Stimulated activated naive CD4-positive, alpha-beta T cell treated with Interleukin-2 at 50 U/mL for 16 hours (primary cell): ENCODE measurements at regions not wholly inside any gene's neighbourhood (a gene's known extent, or its start where the extent isn't known, plus 50 kb on each side); places are given as distances from the start of the nearest gene placed in this dataset.
"Not testable (repeated sequence)": the region's sequence is repeated elsewhere in the genome, so short reads cannot be mapped to it uniquely, and the experiment has no call there.

Experiments used
- DNase-seq: peaks from one replicate; lab custom pipeline; 2025; lab: John Stamatoyannopoulos, UW

DNA sequence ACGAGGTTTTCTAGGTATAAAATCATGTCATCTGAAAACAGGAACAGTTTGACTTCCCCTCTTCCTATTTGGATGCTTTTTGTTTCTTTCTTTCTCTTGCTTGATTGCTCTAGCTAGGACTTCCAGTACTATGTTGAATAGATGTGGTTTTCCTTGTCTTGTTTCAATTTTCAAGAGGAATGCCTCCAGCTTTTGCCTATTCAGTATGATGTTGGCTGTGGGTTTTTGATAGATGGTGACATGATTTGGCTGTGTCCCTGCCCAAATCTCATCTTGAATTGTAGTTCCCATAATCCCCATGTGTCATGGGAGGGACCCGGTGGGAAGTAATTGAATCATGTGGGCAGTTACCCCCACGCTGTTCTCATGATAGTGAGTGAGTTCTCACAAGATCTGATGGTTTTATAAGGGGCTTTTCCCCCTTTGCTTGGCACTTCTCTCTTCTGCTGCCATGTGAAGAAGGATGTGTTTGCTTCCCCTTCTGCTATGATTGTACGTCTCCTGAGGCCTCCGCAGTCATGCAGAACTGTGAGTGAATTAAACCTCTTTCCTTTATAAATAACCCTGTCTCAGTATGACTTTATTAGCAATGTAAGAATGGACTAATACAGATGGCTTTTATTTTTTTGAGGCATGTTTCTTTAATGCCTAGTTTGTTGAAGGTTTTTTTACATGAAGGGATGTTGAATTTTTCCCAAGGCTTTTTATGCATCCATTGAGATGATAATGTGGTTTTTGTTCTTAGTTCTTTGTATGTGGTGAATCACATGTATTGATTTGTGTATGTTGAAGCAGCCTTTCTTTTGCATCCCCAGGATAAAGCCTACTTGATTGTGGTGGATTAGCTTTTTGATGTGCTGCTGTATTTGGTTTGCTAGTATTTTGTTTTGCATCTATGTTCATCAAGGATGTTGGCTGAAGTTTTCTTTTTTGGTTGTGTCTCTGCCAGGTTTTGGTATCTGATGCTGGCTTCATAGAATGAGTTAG is 239.1 kb downstream of the THBS2 start:
- no peak for DNase-seq

DNA sequence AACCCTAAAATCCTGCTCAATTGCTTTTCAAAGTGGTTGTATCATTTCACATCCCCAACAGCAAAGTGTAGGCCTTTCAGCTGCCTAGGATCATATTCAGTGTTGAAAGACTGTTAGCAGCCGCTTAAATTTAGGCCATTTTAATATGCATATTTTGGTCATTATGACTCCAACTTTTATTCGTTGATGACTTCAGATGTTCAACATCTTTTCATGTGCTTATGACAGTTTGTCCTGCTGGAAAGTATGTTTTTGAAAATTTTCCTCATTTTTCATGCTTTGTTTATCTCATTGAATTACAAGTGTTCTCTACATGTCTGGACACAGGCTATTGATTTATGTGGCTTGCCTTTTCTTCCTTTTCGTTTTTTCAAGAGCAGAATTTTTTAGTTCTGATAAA is 244.0 kb downstream of the THBS2 start:
- DNase-seq, result no peak

DNA sequence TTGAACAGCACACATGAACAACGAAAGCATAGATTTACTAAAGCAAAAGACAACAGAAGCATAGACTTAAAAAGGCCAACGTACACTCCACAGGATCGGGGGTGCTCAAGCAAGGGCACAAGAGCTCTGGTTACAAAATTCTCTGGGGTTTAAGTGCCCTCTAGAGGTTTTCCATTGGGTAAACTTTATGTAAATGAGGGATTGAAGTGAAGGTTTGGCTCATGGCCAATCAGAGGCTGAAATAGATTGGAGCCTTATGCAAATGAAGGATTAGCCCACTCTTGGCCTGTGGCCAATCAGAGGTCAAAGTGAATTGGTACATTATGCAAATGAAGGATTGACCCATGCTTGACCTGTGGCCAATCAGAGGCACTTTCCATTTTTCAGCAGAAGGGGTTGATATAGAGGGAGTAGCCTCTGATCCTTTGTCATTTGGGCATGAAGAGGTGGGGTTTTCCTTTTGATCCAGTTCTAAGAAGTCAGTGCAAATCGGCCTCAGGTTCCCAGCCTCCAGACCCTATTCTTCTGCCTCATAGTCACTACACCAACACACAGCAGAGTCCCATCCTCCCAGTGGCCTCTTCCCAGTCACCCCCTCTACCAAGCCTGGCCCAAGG is 244.9 kb downstream of the THBS2 start:
- DNase-seq, result no peak

DNA sequence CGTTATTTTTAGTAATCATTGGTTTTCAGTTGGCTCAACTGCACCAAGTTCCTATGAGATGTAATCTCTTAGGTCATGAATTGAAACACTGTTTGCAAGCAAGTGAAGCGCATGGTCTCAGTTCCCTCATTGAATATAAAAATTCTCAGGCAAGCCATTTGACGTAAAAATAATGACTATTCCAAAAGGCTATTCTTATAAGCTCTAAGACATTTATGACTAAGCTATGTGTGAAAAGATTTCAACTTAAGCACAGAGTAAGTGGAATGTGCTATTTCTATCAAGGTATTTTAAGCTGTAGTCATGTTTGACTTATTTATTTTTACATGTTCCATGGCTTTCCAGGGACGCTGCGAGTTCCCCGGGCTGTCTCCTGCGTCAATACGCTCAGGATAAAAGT is 248.5 kb downstream of the THBS2 start:
- DNase-seq, result no peak

DNA sequence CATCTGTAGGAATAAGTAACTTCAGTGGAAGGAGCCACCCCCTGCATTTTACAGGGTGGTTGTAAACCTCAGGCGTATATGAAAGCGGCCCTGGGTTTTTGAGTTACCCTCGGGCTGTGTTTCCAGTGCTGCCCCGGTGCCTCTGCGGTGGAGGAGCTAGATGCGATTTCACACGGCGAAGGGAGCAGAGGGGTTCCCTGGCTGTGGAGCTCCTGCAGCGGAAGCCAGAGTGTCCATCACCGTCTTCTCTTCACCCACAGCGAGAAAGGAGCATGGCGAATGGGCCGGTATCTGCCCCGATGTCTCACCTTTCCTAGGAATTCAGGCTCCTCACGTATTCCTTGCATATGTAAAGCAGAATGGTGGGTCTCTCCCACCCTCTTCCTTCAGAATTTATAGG is 253.6 kb downstream of the THBS2 start:
- DNase-seq, result no peak

DNA sequence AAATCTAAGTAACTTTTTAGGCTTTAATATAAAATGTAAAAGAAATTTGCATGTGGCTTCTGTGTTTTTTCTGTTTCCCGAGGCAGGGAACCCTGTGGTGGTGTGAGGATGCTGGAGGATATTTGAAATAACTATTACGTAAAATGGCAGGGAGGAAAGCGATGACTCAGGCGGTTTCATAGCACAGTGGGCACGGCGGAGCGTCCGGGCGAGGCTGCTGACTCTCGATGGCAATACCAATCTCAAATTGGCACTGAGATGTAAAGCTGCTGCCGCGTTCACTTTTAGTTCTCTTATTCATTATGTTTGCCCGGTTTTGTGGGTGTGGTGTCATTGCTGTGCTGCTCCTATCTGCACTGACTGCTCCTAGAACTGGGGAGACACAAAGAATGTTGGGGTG is 254.3 kb downstream of the THBS2 start:
- no peak for DNase-seq

DNA sequence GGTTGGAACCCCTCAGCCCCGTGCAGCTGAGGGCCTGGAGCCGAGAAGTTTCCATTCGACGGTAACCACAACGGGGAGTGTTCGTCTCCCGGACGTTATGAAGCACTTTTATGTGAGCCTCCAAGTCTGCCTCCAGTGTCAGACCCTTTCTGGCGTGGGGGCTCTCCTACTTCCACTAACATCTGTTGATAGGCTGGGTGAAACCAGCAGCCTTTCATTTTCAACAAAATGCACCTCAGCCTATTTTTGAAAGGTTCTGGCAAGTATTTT is 257.4 kb downstream of the THBS2 start:
- DNase-seq, result no peak

DNA sequence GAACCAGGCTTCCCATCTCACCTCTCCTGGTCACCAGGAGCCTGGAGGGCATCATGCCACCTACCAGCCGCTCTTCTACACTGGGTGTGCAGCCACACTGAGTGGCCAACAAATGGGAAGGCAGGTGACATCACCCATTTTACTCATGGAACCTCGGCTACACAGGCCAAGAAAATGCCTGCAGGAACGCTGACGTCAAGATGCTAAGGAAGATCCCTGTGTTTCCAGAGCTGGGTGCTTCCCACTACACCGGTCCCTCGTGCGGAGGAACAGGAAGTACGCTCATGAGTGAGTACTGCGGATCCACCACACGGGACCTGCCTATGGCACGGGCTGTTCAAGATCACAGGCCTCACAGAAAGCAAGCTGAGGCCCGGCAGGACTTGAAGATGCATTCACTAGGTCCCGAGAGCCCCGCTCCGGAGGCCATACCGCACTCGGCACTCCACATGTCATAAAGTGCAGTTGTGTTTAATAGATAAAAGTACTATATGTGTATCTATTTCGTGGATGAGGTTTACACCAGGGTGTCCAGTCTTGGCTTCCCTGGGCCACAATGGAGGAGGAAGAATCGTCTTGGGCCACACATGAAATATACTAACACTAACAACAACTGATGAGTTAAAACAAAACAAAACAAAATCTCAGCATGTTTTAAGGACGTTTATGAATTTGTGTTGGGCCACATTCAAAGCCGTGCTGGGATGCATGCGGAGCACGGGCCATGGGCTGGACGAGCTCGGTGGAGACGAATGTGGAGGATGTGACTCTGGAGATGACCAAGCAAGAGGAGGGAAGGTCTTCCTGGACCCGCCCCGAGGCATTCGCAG is 257.9 kb downstream of the THBS2 start:
- no peak for DNase-seq

DNA sequence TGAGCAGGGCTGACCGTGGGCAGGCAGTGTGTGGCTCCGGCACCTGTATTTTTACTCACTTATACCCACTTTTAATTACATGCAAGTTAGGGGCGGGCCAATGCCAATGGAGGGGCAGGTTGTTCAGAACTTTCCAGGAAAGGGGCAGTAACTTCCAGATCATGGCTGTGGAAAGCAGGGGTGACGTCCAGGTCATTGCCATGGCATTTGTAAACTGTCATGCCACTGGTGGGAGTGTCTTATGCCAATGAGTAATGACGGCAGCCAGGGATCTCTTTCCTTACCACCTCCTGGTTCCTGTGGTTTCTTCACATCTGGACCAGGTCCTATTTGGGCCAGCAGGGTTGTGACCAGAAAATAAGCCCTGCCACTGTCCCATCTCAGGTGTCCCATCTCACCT is 258.7 kb downstream of the THBS2 start:
- no peak for DNase-seq

DNA sequence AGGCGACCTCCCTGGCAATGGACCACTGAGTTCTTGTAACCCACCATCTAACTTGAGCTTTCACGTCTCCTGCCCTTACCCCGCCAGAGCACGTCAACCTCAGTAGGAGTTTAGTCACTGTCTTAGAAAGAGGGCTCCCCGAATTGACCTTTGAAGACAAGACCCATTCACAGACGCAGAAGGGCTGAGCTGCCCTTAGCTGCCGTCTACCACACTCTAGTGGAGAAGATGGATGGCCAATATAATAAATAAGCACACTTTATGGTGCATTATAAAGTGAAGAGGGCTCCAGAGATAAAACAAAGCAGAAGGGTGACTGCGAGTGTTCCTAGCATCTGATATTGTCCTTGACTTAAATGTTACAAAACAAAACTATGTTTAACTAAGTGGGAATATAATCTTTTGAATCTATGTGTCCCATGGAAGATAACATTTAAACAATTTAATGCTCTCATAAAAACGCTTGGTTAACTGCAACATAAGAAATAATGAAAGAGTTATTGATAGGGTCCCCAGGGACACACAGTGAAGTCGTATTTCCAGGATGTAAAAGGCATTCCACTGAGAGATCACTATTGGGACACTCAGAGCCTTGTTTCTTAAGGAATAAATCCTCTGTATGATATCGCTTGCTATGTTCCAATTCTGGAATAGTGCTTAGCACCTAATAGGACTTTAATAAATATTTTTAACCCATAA is 261.1 kb downstream of the THBS2 start:
- no peak for DNase-seq

DNA sequence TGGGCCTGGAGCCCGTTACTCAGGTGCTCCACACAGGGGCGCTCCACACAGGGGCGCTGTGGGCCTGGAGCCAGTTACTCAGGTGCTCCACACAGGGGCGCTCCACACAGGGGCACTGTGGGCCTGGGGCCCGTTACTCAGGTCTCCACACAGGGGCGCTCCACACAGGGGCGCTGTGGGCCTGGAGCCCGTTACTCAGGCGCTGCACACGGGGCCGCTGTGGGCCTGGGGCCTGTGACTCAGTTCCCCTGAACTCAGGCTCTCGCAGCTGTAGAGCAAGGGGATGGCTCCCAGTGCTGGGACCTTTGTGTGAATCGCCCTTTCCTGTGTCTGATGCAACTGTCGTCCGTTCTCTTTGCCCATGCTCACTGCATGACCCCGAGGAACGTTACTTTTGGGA is 262.0 kb downstream of the THBS2 start:
- DNase-seq, result not testable (repeated sequence)

DNA sequence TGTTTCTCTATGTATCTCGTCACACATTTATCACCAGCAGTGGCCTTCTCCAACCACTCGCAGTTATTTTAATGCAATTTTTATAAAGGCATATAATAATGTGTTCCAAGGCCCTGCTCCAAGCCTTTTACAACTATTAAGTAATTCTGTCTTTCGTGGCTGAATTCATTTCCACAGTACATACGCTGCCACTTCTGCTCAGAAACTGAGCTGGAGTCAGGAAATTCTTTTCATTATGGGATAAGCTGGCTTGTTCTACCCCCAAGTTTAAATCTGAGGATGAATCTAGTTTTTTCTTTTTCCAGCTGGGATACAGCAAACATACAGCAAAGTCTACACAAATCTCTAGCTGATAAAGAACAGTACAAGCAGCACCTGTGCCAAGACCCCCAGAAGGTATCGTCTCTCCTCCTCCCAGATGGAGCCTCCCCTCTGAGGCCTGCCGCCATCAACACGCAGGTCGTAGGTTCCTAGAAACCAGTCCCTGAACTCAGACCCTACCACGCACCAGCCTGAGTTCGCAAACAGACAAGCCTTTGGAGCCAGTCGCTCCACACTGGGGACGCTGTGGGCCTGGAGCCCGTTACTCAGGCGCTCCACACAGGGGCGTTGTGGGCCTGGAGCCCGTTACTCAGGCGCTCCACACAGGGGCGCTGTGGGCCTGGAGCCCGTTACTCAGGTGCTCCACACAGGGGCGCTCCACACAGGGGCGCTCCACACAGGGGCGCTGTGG is 263.5 kb downstream of the THBS2 start:
- no peak for DNase-seq

DNA sequence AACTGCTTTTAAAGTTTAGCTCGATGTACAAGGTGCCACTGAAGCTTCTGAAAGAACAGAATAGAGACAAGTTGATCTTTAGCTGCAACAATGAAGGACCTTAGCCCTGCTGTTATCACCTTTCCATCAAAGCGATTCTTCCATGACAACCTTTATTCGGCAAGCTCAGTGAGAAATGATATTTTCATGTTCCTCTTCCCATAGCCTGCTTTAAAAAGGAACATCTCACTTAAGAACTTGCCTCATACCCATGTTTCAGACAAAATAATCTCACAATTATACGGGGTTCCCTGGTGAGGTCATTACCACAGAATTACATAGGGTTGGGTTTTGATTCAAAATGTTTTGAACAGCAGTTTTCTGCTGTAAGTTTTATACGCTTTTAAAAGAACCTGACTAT is 264.2 kb downstream of the THBS2 start:
- no peak for DNase-seq

DNA sequence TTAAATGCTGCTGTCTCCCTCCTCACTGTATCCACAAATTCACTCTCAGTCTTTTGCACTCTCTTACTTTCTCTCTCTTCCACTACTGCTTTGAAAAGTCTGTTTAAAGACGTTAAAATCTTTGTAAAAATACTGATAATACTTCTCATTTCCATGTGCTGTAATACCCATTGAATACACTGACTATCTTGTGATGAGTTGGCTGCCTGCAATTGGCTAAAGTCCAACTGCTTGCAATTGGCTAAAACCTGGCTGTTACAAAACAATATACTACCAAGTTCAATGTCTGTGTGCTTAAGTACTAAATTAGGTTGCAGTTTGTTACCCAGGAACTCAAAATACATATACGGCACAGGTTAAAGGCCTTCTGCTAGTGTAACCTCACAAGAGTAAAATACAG is 264.8 kb downstream of the THBS2 start:
- no peak for DNase-seq

DNA sequence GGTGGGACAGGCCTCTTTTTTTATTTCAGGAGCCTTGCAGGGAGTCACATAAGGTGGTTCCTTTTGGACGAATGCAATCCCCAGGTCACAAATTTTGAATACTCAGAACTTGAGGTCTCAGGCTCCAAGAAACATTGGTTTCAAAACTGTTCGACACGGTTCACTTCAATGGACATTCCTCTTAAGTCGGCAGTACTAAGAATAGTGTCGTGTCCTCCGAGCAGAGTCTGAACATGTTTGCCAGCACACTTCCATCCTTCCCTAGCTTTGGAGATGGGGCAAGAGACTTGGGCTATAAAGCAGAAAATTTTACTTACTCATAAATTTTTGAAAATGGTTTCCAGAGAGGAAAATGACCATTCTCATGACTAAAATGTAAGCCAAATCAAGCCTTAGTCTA is 265.4 kb downstream of the THBS2 start:
- DNase-seq, result no peak

DNA sequence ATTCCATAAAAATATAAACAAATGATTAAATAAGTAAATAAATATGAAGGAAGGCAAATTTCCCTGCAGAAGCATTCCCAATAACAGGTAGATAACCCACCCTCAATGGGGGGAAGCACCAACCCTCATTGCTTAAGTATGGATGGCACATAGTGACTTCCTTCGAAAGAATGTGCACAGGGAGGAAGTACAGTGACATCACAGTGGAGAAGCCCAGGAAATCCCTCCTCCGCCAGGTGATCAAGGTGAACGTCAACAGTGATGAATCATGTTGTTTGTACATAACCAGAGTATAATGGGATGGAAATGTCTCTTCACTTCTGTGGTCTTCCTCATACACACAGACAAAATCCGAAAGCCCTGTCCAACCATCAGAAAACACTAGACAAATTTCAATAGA is 267.9 kb downstream of the THBS2 start:
- DNase-seq, result no peak

DNA sequence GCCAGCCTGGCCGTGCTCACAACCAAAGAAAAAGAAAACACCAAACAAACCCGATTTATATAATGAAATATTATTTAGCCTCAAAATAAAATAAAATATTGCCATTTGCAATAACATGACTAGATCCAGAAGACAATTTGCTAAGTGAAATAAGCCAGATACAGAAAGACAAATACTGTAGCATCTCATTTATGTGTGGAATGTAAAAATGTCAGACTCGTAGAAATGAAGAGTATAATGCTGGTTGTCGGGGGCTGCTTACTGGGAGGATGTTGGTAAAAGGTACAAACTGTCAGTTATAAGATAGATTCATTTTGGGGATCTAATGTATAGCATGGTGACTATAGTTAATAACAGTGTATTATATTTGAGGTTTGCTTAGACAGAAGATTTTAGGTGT is 269.7 kb downstream of the THBS2 start:
- DNase-seq, result no peak

DNA sequence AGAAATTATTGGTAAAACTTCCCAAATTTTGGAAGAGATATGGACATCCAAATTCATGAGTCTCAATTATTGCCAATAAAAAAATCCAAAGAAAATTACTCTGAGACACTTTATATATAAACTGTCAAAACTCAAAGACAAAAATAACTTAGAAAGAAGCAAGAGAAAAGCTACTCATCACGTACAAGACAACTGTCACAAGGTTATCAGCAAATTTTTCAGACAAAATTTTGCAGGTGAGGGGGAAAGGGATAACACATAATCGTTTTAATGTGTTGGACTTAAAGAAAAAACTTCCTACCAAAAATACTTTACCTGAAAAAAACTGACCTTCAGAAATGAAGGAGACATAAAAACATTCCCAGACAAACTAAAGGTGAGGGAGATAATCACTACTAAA is 272.5 kb downstream of the THBS2 start:
- no peak for DNase-seq

DNA sequence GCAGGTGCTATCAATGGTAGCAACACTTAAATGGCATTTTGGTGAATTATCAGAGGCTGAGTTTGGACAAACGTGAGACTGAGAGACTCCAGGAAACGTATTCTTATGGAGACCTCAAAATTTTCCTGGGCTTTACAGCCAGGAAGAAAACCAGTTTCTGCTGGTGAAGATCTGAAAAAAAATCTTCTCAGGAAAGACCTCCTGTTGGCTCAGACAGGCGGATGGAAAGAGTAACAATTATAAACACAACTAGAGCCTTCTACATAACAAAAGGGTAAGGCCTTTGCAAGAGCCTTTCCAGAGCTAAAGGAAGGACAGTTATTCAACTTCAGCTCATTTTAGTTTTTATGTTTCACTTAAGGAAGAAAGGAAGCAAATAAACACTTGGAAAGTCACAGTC is 274.4 kb downstream of the THBS2 start:
- DNase-seq, result no peak

DNA sequence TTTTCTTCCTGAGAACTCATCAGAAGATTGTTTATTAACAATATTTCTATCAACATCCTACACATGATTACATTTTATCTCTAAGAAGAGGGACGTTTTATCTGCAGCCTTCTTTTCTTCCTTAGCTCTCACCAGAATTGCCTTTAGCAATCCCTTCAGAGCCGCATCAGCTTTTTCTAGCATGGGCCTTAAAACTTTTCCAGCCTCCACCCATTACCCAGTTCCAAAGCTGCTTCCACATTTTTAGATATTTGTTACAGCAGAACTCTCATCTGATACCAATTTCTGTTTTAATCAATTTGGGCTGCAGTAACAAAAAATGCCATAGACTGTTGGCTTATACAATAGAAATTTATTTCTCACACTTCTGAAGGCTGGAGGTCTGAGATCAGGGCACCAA is 281.5 kb downstream of the THBS2 start:
- DNase-seq, result no peak

DNA sequence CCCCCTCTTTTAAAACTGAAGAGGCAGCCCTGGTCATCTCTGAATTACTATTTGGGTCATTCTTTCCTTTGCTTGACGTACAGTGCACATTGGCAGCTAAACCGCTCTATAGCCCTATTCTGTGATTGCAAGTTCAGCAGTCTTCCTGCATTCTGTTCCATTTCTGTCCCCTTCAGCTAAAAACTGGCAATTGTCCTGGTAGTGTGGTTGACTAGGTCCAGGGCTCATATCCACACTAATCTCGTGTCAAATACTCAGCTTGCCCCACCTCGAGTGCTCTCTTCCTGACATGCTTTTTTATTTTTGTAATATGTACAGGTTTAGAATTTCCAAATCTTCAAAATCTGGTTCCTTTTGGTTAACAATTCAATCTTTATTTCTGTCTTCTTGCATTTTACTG is 282.1 kb downstream of the THBS2 start:
- no peak for DNase-seq

DNA sequence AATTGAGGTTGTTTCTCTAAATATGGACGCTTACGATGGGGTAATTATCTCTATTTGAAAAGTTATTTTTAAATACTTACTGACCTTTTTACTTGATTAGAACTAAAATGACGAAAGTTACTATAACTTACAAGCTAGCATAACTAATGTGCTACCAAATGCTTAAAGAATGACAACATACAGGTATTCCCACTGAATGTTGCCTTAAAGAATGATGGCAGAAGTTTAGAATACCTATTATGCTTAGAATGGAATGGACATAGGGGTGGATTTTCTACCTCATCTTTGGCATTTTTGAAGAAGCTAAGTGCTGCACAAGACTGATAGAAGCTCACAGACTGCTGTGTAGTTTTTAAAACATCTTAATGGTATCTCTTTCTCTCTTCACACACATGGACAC is 284.8 kb downstream of the THBS2 start:
- DNase-seq, result no peak
